Tibial nerve (tissue), 4 donors: ENCODE measurements at regions not wholly inside any gene's neighbourhood (a gene's known extent, or its start where the extent isn't known, plus 50 kb on each side); places are given as distances from the start of the nearest gene placed in this dataset.

Source experiments
- CTCF ChIP-seq, 5 experiments: fragments of 200-600 bp in 3 of 5; fragments of 450-650 bp in 2 of 5; sonication (generic) in 3 of 5; IDR thresholded peaks; one replicate each; pipeline ENCODE4 v1.5.1; 2016 to 2019; ENCODE audit warnings: antibody characterized with exemption in 5 of 5, mild to moderate bottlenecking in 3 of 5, moderate library complexity in 2 of 5
- EP300 ChIP-seq, 2 donors: sonication (generic); formaldehyde crosslinking; IDR thresholded peaks; one replicate each; pipeline ENCODE4 v1.6.1; 2017; ENCODE audit warnings: antibody characterized with exemption in 2 of 2, mild to moderate bottlenecking in 1 of 2
- POLR2A ChIP-seq, 2 donors: fragments of 450-650 bp; IDR thresholded peaks; one replicate each; pipeline ENCODE4 v1.6.1; 2017; ENCODE audit warnings: antibody characterized with exemption in 2 of 2, mild to moderate bottlenecking in 2 of 2, moderate library complexity in 2 of 2

GRCh38 chr20:50394569-50394968 lies 115.6 kb upstream of the PTPN1 start:
- TF ChIP-seq CTCF (IDR thresholded peaks at IDR 0.05) = no peak
- no peak for TF ChIP-seq EP300 (IDR thresholded peaks at IDR 0.05)
- no peak for TF ChIP-seq POLR2A (IDR thresholded peaks at IDR 0.05)
